Skeletal muscle cell (primary cell): ENCODE measurements at regions not wholly inside any gene's neighbourhood (a gene's known extent, or its start where the extent isn't known, plus 50 kb on each side); places are given as distances from the start of the nearest gene placed in this dataset.
A peak's percentile ranks its signal among the peaks of the same experiment; 100 is the strongest.

Experiments
- DNase-seq: peaks from one replicate; pipeline ENCODE4 v3.0.0-alpha.2; 2010; ENCODE audit warnings: low read depth
- H3K4me3 ChIP-seq: 2 replicates; pipeline ENCODE4 v1.5.1; 2011; ENCODE audit warnings: low read depth, mild to moderate bottlenecking, control low read depth, low read length, moderate library complexity

- no peak for DNase-seq
- H3K4me3 ChIP-seq: no peak overlapping the region
These were observed 276.2 kb downstream of the USP25 start for GRCh38 chr21:16005996-16006395.

DNA sequence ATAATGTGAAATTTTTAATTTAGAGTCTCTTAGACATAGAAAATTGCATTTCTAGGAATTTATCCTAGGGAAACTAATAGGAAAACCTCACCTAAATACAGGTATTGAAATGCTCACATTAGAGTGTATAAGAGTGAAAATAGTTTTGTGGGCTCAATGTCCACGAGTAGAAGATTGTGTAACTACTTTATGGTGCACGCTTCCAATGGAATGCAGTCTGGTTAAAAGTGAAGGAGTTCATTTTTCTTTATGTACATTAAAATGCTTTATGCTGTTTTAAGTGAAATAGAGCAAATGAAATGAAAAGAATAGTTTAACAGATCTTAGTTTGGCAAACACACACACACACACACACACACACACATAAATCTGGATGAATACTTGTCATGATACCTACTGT is 278.2 kb downstream of the USP25 start:
- DNase-seq: peak; percentile 14
- H3K4me3 ChIP-seq: no peak overlapping the region

GRCh38 chr21:16011719-16012118 is 281.9 kb downstream of the USP25 start:
- no peak for DNase-seq

GRCh38 chr21:16013570-16013969 is 283.8 kb downstream of the USP25 start:
- no peak for DNase-seq
- H3K4me3 ChIP-seq: no peak overlapping the region

More at GRCh38 chr21:16011719-16012118, 281.9 kb downstream of the USP25 start:
- no peak overlapping the region for H3K4me3 ChIP-seq

DNA sequence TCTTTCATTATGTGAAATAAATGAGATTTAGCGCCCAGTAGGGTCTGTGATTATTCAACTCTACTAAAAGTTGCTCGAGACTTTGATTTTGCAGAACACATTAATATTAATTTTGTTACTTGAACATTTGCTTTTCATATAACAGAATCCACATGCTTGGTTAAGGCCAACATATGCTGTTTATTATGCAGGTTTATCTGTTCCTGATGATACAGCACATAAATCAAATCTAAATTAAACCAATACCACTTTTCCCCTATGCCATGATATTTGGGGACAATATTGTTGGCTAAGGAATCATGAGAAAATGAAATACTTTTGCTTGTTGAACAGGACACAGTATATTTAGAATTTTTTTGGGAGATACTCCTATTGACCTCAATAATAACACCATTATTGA is 291.1 kb downstream of the USP25 start:
- no peak for DNase-seq
- no peak overlapping the region for H3K4me3 ChIP-seq

DNA sequence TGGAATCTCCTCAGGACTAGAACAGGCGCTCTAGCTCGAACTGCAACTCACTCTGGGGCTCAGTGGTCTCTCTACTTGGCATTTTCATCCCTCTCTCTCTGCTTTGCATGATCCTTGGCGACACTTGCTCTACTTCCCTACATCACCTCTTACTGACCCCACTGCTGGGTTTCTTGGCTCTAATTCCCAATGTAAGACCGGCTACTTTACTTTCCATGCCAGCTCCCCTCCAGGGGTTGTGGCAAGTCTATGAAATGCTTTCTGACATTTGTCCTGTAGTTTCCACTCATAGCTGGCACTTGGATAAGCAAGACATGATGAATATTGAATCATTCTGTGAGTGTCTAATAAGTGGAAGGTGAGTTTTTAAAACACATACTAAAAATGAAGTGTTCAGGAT is 292.3 kb downstream of the USP25 start:
- no peak overlapping the region for H3K4me3 ChIP-seq
- DNase-seq: no peak

- no peak overlapping the region for H3K4me3 ChIP-seq
- no peak for DNase-seq
These were observed 293.1 kb downstream of the USP25 start for GRCh38 chr21:16022921-16023320.

- H3K4me3 ChIP-seq: no peak overlapping the region
- DNase-seq: no peak
These were observed 298.4 kb downstream of the USP25 start for GRCh38 chr21:16028142-16028541.

DNA sequence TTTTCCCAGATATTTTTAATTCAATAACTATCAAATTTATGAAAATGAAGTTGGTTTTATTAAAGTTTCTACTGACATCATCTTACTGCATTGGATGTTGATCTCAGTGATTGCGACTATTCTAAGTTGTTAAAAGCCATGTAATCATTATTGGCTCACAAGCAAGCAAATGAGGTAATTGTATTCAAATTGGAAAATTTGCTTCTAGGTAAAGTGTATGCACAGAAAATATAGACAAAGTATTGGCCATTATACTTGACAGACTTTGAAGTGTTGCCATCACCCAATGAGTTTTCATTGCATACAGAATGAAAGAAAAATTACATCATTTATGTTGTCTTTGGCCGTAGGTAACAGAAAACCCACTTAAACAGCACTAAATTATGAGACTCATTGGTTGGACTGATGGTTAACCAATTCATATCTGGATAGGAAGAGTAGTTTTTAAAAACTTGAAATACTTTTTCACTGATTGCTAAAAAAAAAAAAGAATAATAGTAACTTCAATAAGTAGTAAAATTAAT is 299.2 kb downstream of the USP25 start:
- H3K4me3 ChIP-seq: no peak overlapping the region
- no peak for DNase-seq

- DNase-seq: no peak
These were observed 303.4 kb downstream of the USP25 start for GRCh38 chr21:16033193-16033592.

DNA sequence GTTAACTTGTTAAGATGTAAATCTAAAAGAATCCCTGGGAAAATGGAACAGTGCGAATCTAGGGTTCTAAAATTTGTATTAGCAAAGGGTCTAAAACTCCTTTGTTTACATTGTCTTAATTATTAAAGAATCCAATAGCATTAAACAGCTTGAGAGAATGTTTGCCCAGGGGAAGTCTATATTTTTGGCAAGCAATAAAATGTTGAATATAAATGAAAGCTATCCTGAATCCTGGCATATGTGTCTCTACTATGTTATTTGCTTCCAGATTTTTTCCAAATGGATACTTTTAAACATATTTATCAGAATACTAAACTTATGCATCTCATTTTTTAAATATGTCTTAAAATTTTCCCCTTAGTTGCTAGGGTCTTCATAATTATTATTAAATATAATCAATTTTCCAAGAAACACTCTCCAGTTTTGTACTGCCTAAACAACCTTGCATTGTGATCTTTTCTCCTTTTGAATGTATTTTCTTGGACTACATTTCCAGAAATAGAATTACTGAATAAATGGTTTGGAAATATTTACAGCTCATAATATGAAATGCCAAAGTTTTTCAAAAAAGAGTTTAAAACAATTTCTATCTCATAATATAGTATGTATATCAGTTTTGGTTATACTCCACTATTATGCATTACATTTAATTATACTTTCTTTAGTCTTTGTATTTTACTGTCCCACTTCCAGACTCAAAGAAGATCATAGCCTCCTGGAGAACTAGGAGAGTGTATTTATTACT is 304.8 kb downstream of the USP25 start:
- no peak overlapping the region for H3K4me3 ChIP-seq

More at GRCh38 chr21:16033193-16033592, 303.4 kb downstream of the USP25 start:
- no peak overlapping the region for H3K4me3 ChIP-seq

GRCh38 chr21:16037421-16037955 is 307.7 kb downstream of the USP25 start:
- no peak for DNase-seq

More for the DNA sequence above, 304.8 kb downstream of the USP25 start:
- DNase-seq: no peak

GRCh38 chr21:16040601-16041000 is 310.8 kb downstream of the USP25 start:
- DNase-seq: no peak
- no peak overlapping the region for H3K4me3 ChIP-seq

More at GRCh38 chr21:16037421-16037955, 307.7 kb downstream of the USP25 start:
- H3K4me3 ChIP-seq: no peak overlapping the region

DNA sequence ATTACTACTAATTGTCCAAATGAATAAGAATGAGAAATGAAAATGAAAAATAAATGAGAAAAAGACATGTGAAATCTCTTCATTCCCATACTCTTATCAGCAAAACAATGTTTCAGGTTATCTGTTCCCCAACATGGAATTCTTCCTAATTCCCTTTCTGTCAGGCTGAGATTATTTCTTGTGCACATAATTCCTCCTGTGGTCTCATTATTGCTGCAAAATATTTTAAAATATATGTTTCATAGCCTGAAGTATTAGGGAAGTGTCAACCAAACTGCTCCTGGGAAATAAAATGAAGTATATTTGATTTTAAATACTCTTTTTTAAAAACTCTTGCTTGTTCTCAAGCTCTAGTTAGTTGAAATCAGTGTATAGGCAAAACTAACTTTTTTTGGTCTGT is 314.9 kb downstream of the USP25 start:
- no peak overlapping the region for H3K4me3 ChIP-seq
- DNase-seq: no peak

- H3K4me3 ChIP-seq: no peak overlapping the region
These were observed 317.0 kb downstream of the USP25 start for GRCh38 chr21:16046656-16047330.

DNA sequence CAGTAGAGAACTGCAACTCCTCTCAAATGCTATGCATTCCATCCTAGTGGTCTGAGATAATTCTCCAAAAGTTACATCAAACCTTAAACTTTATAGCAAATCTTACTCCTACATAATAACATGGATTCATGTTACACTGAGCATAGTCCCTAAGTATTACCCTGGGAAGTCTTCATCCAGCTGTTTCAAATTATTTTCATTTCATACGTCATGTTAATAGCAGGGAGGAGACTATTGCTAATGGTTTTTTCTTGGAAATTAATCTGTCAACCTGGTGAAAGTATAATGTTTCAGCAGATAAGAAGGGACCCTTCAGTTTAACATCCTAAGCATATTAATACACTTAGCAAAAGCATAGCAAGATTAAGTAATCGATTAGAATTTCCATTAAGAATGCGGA is 318.1 kb downstream of the USP25 start:
- DNase-seq: no peak

More at GRCh38 chr21:16046656-16047330, 317.0 kb downstream of the USP25 start:
- no peak for DNase-seq

DNA sequence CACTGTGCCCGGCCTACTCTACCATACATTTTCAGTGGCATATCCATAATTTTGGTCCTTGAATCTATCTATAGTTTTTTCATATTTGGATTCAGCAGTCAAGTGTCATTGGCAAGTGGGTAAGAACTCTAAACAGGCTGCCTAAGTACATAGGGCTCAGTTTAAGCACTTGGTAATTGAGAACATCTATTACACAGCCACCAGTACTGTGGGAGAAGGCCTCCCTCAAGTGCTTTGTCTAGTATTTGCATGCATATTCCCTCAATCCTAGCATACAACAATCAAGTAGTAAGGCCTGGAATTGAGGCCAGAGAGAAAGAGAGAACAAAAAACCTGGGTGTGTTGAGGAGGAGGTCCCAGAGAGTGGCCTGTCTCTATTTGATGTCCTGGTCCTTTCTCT is 325.2 kb downstream of the USP25 start:
- H3K4me3 ChIP-seq: no peak overlapping the region
- no peak for DNase-seq

More for the DNA sequence above, 318.1 kb downstream of the USP25 start:
- H3K4me3 ChIP-seq: no peak overlapping the region

GRCh38 chr21:16058896-16059295 is 329.1 kb downstream of the USP25 start:
- DNase-seq: no peak
- H3K4me3 ChIP-seq: no peak overlapping the region

DNA sequence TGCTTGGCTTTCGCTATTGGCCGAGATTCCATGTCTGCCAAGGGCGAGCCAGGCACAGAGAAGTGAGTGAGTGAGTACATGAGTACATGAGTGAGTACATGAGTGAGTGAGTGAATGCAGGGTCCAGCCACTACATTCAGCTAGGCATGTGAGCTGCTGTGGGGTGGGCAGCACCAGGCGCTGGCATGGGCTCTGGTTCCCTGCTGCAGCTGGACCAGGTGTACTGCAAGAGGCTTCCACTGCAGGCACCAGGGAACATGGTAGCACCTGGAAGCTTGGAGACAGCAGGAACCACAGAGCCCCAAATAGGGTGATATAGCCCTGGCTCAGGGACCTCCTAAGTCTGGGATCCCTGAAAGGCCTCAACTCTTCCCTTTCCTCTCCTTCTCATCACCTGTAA is 330.2 kb downstream of the USP25 start:
- H3K4me3 ChIP-seq: no peak overlapping the region
- DNase-seq: no peak

- no peak for DNase-seq
- no peak overlapping the region for H3K4me3 ChIP-seq
These were observed 331.4 kb downstream of the USP25 start for GRCh38 chr21:16061194-16061593.
